SKM-1 treated with dmso at 0.1 percent for 144 hours (cell line): ENCODE measurements at regions not wholly inside any gene's neighbourhood (a gene's known extent, or its start where the extent isn't known, plus 50 kb on each side); places are given as distances from the start of the nearest gene placed in this dataset.
"Not testable (repeated sequence)": the region's sequence is repeated elsewhere in the genome, so short reads cannot be mapped to it uniquely, and the experiment has no call there.

Source experiments
- DNase-seq: peaks from one replicate; lab custom pipeline; 2025; ENCODE audit not compliant: unreplicated experiment; lab: John Stamatoyannopoulos, UW

DNA sequence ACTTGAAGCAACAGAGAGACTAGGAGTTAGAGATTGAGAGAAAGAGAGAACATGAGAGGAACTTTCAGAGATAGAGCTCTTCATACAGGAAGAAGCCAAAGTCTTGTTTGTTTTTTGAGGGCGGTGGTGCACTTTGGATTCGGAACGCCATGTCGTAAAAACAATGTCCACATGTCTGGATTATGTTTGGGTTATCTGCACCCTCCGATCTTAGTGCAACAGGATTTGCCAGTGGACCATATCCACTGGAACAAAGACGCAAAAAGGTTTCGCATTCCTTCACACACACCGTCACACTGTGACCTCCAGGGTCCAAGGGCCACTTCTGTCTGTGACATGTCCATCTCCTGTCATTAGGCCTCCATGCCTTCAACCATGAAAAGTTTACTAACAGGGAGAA lies 141.8 kb upstream of the ATP11B start:
- no peak for DNase-seq

DNA sequence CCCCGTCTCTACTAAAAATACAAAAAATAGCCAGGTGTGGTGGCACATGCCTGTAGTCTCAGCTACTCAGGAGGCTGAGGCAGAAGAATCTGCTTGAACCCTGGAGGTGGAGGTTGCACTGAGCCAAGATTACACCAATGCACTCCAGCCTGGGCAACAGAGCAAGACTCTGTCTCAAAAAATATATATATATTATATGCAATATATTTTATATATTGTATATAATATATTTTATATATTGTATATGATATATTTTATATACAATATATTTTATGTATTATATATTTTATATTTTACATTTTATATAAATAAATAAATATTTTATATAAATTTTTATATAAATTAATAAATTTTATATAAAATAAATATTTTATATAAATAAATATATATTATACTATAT lies 140.2 kb upstream of the ATP11B start:
- DNase-seq = not testable (repeated sequence)

DNA sequence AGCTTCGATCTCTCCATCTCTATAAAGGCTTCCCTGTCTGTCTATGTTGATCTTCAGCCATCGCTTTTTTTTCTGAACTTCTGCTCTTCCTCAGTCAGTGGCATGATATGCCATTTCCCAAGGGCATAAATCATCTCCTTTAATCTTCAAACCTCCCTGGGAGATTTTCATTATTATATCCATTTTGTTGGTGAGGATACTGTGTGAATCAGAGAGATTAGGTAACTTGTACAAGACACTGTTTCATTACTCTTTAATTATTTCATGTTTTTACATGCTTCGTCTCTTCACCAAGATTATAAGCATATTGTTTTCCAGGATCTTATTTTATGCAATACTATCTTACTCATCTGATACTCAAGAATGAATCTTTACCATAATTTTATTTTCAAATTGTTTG lies 124.8 kb upstream of the ATP11B start:
- DNase-seq = no peak

DNA sequence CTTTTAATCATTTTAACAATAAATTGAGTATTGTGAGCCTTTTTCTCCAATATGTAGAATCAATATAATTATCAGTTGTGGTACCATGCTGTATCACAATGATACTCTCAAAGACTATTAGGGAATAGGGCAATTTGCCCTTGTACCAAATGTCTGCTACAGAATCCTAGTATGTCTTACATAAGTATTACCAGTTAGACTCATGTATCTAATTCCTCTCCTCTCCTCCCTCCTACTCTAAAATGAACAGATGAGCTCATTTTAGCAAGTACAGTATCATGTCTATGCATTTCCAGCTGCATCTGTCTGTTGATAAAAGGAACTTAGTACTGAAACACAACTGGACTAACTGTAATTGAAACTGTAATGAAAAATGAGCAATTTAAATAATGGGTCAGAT lies 124.3 kb upstream of the ATP11B start:
- no peak for DNase-seq

DNA sequence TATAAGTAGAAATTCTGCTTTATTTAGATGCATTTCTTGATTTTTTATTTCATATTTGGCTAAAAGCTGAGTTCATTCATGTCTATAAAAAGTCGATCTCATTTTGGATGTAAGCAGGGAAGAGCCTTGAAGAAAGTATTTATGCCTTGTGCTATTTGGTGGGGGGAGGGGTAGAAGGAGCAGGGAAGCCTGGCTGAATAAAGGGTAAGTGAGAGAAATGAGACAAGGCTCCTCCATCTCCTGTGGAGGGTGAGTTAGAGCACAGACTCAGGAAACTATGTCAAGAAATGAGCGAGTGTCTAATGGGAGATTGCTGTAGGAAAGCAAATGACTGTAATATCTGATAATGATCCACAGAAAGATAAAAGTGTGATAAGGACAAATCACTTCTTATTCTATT lies 121.8 kb upstream of the ATP11B start:
- DNase-seq = no peak

DNA sequence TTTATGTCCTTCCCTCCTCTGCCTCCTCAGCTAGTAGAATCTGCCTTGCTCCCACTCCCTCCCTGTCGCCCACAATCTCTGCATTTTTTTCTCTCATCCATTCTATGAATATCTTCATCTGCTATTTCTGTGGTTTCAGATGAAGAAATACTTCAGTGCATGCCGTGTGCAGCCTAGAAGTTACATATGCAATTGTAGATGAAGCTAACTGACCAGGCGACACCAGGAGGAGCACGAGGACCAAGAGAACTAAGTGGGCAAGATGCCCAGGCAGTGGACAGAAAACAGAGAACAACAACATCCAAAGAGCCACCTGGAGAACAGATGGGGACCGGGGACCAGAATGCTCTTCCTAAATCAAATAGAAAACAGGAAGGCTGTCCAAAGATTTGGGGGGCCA lies 121.4 kb upstream of the ATP11B start:
- no peak for DNase-seq

DNA sequence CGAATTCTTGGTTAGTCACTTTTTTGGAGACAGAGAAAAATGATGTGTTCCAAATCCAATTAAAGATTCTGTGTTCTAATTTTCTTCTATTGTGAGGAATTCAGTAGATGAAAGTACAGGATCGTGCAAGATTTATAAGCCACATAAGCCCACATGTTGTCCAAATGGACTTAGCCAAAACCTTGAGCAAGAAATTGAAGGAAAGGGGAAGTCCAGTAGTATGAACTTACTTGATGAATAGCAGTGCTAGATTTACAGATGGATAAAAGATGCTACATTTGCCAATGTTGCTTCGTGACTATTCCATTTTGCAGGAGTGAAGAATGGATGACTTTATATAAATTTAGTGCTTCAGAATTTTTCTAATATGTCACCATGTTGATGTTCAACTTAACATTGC lies 120.0 kb upstream of the ATP11B start:
- no peak for DNase-seq

DNA sequence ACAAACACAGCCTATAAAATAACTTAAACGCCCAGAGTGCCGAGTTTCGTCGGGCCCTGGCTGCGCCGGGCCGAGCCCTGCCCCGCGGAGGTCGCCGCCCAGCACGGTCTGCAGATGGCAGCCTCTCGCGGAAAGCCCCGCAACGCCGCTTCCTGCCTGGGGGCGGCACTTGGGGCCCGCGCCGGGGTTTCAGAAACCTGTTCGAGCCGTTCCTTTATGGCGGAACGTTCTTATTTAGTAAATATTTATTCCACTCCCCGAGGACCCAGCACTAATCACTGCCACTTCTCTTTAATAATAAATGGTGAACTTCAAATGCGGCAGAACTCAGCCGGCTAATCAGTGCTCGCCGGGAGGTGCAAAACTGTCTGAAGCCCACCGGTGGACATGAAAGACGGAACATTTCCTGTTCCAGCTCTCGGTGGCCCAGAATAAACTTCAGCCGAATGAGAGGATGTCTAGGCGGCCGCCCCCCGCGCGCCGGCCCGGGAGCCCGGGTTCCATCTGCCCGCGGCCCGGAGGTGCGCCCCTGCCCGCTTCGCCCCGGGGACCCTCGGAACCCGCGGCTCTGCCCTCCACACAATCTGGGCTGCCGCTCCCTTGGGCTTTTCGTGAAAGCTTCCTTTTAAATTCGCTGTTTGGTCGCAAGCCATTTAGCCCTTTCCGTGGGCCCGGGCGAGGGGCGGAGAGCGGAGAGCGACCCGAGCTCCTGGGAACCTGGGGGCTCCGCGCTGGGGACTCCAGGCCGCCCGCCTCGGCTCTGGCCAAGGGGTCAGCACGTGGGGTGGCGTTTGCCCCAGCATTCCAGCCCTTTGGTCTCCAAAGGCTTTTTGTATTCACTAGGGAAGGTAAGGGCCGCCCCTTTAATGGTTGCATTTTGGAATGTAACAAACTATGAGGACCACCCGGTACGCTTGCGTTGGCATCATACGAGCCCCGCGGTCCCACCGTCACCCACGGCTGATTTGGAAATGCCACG lies 110.8 kb upstream of the ATP11B start:
- peak; percentile 47 for DNase-seq

DNA sequence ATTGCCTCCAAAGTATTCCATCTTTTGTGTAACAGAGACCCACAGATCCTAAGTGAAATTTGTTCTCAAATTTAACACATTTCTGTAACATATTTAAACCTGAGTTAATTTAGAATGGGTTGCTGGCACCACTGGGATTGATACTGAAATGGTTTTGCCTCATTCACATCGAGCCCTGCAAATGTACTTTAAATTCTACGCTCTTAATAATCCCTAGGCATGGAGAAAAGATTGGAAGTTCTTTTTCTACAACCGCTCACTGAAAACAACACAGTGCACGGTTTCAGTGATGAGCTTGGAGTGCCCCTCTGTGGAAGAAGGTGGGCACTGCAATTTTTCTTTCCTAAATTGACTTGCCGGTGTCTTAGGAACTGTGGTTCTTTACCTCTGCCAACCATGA lies 109.9 kb upstream of the ATP11B start:
- DNase-seq = peak; percentile 69

DNA sequence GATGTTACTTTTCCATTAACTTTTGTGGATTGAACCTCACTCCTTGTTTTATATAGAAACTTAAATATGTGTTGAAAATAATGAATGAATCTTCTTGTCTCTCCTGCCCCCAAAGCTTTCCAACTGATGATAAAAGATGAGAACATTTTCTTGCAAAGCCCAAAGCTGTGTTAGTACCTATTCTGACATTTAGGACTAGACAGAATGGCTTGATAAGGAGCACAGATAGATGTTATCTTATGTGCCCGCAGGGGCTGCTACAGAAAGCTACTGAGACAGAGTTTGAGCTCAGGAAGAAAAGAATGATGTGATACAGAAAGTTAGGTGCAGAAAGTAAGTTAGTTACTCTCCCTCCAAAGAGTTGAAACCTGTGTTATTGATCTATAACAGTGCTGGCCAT lies 109.4 kb upstream of the ATP11B start:
- no peak for DNase-seq

DNA sequence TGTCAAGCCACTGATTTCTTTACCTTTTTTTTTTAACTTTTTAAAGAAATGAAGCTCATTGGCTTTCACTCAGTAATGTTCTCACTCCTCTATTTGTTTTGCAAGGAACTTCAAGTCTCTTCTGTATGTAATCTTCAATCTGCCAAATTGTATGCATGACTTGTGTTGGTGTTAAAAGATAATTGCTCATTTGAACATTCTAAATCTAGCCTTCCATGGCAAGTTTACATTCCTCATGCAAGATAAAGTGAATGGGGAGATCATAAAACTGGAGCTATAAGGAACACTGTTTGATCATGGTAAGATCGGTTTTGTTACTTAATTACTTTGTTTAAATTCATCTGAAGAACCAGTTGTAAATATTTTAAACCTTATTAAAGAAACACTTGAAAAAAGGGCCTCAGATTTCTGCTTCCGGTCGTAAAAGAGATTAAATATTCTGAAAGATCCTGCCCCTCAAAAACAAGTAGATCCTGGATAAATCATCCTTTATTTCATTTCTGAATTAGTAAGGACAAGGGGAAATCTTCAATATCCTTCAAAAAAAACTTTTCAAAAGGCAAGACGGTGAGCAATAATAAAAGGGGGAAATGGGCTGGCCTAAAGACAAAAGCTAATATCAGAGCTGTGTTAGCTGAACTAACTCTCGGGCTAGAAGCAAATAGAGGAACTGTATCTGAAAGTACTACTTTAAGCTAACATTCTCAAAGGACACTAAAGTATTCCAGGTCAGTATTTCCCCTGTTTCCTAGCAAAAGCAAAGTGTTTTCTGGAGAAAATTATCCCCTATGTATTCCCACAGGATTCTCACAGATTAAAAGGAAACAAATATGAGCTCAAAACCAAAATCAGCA lies 107.0 kb upstream of the ATP11B start:
- DNase-seq = no peak

DNA sequence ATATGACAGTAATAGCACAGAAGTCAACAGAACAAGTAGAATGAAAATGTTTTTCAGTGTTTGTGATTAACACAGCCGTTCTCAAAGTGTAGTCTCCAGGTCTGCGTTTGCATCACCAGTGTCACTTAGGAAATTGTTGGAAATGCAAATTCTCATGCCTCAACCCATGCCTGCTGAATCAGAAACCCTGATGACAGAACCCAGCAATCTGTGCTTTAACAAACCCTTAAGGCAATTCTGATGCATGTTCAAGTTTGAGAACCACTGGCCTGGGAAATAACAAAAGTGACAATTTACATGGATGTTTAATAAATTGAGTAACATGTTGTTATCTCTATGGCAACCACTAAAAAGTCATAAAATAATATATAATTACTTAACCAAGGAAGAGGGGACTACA lies 103.1 kb upstream of the ATP11B start:
- no peak for DNase-seq

DNA sequence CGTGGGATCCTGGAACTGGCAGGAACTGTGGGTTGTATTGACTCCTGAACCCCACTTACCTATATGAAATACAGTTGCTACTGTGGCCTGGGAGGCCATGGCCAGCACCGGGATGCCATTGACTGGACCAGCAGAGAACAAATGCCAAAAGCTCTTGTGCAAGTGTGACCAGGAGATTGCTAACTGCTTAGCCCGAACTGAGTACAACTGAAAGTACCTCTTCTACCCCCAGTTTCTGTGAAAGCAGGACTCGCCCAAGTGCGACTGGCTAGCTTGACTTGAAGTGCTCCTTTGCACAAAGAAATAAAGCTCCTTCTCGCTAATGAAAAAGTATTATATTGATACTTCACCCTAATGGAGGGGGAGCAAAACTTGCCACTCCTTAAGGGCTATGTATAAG lies 101.3 kb upstream of the ATP11B start:
- no peak for DNase-seq

DNA sequence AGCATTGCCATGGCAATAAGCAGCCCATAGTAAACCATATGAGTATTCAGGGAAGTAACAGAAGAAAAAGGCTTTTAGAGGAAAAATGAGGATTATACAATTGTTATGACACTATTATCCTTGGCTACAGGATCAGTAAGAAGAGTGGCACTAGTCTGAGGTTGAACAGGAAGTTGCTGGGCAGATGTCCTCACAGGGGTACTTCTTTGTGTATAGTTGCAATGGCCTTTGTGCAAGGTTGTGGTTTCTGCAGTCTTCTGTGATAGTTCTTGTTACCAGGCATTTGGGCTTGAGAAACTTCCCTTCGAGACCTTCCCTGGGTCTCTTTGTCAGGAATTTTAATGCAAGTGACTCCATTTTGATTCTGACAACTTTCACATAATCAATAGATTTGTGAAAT lies 100.6 kb upstream of the ATP11B start:
- peak; percentile 96 for DNase-seq

DNA sequence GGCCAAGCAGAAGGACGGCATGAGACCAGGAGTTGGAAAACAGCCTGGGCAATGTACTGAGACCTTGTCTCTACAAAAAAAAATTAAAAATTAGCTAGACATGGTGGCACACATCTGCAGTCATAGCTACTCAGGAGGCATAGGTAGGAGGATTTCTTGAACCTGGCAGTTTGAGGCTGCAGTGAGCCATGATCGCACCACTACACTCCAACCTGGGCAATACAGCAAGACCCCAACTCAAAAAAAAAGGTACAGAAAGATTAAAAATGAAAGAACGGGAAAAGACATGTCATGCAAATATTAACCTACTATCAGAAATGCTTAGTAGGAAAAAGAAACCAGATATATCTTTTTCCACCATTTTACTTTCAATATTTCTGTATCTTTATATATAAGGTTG lies 99.6 kb upstream of the ATP11B start:
- no peak for DNase-seq

DNA sequence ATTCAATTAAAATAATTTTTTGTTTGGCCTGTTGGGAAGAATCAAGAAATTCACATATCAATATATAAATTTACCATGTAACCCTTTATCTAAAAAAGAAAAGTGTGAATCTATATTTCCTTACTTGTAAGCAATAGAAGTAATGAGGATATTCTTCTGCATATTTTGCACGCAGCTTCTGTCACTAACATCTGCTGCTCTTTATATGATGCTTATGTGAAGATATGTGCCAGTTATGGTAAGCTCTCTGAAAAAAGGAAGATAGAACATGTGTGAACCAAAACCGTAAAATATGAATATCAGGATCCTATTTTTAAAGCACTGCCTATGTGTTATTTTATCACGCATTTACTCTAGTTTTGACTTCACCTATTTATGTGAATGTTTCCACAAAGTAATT lies 96.4 kb upstream of the ATP11B start:
- DNase-seq = no peak

DNA sequence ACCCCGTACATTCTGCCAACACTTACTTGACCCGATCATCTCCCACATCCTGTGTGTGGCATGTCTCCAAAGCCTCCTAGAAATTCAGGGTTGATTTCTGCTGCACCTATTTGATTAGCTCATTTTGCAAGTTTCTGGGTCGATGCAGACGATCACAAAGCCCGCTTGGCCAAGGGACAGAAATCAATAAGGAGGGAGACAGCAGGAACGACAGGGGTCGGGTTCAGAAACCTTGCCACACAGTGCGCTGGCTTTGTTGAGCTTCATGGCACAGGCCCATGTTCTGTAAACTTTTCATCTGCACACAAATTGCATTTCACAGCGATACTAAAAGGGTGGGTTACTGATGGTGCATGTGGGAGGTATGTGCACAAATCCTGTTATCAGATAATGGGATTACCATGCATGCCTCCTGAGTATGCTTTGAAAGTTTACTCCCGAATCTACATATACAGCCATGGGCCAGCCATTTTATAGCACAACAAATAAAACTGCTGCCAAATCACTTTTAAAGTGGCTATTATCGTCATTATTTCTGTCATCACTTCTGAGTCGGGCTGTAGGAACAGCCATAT lies 95.9 kb upstream of the ATP11B start:
- DNase-seq = no peak

DNA sequence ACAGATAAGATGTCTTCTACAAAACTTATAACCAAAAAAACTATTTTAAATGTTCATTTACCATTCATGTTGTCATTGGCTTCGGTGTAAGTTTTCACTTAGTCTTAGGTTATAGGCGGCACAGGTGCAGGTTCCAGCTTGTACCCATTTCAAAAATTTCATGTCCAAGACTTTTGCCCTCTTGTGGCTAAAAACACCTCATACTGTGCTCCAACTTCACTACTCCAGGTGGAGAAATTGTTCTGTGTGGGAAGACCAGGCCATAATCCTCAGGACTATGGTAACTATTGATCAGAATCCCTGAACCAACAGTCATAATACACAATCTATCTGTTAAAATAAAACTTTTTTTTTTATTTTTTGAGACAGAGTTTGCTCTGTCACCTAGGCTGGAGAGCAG lies 95.2 kb upstream of the ATP11B start:
- DNase-seq = no peak

DNA sequence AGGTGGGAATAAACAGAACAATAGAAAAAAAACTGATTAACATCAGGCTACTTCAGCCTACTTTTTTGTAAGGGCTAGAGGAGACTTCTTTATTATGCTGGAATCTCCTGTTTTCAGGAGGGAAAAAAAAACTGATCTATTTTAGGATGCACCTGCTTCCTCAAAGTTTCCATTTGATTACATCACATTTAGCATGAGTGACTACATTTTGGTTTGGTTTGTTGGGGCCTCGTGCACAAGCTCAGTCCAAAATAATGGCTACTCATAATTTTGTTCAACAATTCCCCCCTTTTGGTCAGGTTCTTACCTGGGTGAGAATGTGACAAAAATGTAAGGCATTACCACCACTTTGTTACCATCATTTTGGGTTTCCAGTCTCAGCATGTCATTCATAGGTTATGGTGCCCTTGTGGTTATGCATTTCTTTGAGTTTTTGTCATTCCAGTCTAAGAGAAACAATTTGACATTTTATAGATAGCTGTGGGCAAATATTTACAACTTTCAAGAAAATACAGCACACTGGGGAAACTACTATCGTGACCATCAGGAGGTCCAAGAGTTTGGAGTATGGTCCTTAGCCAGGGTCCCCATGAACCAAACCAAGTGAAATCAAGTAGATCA lies 93.6 kb upstream of the ATP11B start:
- no peak for DNase-seq

DNA sequence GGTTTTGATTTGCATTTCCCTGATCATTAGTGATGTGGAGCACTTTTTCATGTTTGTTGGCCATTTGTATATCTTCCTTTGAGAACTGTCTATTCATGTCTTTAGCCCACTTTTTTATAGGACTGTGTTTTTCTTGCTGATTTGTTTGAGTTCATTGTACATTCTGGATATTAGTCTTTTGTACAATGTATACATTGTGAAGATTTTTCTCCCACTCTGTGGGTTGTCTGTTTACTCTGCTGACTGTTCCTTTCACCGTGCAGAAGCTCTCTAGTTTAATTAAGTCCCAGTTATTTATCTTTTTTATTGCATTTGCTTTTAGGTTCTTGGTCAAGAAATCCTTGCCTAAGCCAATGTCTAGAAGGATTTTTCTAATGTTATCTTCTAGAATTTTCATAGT lies 91.1 kb upstream of the ATP11B start:
- DNase-seq = no peak

DNA sequence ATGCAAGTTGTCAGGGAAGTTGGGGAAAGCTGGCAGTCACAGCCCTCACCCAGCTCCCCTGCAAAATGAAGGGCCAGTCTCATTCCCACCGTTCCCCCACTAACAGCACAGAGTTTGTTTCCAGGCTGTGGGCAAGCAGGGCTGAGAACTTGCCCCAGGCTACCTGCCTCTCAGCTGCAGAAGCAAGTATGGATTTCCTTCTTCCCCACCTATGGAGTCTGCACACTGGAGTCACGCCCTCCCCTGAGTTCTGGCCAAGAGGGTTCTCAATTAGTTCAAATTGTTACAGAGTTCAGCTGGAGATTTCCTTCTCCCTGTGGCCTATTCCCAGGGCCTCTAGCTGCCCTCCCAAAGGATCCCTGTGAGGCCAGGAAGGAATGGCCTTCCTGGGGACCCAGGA lies 90.1 kb upstream of the ATP11B start:
- no peak for DNase-seq
